ENCODE measurements at regions not wholly inside any gene's neighbourhood (a gene's known extent, or its start where the extent isn't known, plus 50 kb on each side); places are given as distances from the start of the nearest gene placed in this dataset.
"Not testable (repeated sequence)": the region's sequence is repeated elsewhere in the genome, so short reads cannot be mapped to it uniquely, and the experiment has no call there.

DNA sequence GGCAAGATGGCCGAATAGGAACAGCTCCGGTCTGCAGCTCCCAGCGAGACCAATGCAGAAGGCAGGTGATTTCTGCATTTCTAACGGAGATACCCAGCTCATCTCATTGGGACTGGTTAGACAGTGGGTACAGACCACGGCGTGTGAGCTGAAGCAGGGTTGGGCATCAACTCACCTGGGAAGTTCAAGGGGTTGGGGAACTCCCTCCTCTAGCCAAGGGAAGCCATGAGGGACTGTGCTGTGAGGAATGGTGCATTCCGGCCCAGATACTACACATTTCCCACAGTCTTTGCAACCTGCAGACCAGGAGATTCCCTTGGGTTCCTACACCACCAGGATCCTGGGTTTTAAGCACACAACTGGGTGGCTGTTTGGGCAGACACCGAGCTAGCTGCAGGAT, 148.0 kb upstream of the PDE4D start:
- DNase-seq: not testable (repeated sequence)

DNA sequence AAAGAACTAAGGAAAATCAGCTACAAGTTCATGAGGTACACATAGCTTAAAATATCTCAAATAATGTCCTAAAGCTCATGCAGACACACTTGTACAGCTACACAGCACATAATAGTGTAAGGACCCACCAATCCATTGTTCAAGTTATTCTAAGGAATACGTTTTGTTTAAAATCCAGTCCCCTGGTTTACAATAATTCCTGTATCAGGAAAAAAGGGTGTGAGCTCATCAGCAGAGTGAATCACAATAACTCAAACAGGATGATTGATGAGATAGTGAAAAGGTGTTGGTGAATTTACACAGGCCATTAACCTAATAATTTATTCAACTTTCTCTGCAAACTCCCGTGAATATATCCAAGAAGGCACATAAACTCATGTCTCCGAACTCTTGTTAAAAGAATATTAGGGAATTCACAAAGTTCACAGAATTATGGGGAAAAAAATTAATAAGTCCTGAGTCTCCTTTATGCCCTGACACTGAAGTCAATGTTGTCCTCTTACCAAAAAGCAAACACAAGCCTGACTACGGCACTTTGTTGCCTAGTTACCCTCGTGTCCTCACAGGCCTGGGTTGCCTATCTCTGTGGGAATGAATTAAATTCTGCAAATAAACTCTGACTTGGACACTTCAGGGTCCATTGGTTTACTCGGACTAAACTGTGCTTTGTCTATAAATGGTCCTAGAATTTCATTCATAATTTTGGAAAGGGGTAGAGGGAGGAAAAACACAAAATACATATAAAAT, 142.8 kb upstream of the PDE4D start:
- peak; percentile 42 for DNase-seq

DNA sequence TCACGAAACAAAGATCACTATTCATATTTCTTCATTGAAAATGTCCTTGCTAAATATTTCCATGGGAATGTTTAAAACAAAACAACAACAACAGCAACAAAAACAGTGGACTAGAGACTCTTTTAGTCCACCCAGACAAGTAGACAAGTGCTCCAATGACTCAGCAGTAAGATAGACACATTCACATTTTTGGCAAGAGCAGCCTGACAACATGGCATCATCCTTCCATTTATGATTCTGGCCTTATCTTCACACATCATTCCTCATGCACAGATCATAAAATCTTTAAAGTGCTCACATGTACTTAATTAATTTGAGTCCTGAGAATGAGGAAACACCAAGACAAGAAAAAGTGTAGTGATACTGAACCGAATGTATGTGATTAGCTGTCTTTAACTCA, 132.6 kb upstream of the PDE4D start:
- DNase-seq: no peak

DNA sequence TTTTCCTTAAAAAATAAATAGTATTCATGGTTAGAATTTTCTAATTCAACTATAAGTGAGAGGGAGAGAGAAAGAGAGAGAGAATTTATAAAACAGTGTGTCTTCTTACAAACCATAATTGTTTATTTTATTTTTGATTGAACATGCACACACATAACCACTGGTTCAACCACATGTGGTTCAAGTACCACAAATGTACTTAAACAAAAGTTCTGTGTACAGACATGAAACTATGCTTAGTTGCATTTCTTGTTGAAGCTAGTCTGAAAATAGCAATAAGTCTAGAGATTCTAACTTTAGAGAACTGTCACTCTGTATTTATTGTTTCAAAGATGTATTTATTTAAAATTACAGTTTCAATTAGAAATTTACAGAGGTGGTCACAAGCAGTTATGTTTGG, 130.6 kb upstream of the PDE4D start:
- no peak for DNase-seq

DNA sequence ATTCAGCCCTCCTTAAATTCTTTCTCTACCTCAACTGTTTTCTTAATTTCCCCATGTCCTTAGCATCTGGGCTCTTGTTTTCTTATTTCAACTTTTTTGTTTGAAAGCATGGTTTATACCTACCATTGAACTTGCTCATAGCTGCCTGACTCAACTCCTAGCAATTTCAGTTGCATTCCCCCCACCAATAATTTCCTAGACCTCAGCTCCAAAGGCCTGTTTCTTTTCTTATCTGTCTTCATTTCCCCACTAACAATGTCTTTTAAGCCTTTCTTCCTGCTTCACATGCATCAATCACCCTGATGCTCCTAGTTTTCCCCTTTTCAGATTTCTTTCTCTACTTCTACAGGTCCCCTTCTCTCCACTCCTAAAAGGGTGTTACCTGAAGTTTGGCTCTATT, 129.7 kb upstream of the PDE4D start:
- no peak for DNase-seq

DNA sequence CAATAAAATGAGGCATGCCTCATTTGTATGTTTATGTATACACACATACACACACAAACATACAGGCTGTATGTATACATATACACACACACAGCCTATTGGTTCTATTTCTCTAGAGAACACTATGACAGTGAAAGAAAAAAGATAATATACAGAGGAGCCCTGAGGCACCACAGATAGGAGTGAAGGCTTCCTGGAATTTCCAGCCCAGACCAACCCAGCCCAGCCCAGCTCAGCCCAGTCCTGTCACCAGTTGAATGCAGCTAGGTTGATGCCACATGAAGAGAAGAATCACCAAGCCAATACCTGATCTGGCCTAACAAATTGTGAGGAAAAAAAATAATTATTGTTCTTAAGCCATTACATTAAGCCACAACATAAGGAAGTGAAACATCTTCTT, 126.9 kb upstream of the PDE4D start:
- DNase-seq: no peak

DNA sequence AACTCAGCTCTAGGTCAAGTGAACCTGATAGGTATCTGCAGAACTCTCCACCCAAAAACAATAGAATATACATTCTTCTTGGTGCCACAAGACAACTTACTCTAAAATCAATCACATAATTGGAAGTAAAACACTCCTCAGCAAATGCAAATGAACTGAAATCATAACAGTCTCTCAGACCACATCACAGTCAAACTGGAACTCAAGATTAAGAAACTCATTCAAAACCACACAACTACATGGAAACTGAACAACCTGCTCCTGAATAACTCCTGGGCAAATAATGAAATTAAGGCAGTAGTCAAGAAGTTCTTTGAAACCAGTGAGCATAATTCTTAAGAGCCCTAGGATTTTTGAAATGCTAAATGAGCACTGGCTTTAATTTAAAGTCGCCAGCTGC, 125.4 kb upstream of the PDE4D start:
- DNase-seq: not testable (repeated sequence)

DNA sequence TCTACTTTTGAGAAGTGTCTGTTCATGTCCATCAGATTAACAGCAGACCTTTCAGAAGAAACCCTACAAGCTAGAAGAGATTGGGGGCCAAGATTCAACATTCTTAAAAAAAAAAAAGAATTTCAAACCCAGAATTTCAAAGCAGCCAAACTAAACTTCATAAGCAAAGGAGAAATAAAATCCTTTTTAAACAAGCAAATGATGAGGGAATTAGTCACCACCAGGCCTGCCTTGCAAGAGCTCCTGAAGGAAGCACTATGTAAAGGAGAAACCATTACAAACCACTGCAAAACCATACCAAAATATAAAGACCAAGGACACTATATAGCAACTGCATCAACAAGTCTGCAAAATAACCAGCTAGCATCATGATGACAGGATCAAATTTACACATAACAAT, 124.6 kb upstream of the PDE4D start:
- no peak for DNase-seq

DNA sequence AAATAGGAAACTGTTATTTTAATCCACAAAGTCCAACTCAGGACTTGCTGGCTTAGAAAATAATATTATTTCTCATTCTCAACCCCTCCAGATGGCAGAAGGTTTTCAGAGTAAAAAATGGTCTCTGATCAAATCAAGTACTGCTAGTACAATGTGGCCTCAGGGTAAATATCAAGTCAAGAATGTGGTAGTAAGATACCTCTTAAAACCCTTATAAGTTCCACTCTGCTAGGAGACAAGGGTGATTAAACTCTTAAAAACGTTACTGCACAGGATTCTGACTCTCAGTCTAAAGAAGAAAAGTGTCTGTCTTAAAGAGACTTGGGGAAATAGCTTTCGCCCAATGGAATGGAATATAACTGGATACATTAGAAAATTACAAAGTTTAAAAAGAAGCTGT, 120.8 kb upstream of the PDE4D start:
- no peak for DNase-seq

DNA sequence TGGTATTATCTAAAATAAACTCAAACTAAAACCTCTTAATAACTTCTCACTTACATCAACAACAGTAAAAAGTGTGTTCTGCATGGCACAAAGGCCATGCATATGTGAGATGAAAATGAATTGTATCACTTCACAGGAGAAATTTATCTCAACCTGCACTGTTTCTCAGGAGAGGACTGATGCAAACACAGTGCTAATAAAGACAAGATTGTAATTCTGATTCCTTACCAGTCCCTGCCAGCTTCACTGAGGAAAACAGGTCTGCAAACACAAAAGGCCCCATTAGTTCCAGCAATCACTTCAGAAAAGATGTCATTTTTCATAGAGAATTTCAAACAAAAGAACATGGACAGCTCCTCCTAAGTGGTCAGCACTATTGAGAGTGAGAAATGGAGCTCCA, 117.3 kb upstream of the PDE4D start:
- DNase-seq: no peak

DNA sequence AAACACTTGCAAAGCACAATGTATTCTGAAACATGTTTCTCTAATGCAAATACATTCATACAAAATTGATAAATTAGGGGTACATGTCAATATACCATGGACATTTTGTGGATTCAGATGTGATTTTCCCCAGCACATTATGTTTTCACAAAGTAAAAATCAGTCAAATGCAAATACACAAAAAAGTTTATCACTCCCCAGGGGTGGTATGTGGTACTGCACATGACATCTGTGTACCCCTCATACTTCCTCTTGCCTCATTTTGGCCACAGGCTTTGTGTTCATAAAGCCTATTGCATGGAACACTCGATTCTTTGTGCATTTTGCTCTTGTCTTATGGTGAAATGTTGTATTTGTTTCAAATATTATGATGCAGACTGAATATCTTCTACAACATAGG, 116.8 kb upstream of the PDE4D start:
- no peak for DNase-seq

DNA sequence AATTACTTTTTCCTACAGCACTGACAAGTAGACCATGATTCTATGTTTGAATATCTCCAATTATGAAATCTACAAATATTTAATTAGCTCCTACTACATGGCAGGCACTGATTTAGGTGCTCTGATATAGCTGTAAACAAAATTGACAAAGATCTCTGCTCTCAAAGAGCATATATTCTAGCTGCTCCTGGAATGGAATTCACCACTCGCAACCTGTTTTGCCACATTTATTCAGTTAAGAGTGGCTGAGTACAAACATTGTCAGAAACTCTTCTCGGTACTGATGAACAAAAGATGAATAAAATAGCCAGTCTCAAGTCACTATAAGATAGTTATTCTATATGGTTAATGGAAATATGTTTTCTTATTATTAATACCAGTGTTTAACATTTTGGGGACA, 114.2 kb upstream of the PDE4D start:
- DNase-seq: no peak

DNA sequence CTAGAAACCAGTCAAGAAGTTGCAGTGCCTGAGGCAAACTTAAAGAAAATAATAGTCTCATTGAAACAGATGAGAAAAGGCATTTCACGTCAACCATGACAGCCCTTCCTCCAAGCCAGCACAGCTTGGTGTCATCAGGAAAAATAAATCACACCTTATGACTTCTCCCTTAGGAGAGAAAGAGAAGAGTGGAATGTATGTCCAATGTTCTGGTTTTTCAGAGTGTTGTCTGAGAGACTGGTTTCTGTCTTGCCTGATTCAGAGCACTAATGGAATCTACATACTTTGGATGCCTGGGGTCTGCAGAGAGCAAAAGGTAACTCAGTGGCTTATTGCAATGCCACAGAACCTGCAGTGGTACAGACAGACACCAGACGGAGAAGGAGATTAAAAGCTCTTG, 105.5 kb upstream of the PDE4D start:
- no peak for DNase-seq

DNA sequence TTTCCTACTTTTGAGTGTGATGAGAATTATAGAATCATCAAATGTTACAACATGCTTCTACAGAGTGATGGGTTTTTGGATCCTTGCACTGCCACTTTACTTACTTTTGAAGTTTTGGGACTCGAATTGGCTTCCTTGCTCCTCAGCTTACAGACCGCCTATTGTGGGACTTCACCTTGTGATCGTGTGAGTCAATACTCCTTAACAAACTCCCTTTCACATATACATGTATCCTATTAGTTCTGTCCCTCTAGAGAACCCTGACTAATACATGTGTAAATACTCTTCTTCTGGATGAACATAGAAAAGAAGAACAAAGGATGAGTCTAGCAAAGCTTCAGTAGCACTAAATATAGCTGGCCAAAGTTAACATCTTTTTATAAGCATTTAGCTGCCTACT, 98.7 kb upstream of the PDE4D start:
- no peak for DNase-seq

DNA sequence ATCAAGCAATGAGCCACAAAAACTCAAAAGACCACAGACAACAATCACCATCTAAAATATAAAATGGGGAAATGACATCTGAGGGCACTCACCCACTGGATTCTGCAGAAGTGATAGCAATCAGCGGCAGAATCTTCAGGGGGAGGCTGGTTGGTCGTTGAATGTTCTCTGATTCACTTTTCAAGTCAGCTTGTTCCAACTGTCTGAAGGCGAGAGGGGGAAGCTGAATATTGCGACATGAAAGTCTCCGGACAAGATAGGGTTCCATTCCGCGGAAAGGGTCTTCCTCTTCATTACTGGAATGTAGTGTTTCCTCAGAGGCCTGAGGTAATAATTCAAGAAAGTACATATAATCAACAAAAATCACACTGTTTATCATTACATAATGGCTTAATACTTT, 94.9 kb upstream of the PDE4D start:
- no peak for DNase-seq

DNA sequence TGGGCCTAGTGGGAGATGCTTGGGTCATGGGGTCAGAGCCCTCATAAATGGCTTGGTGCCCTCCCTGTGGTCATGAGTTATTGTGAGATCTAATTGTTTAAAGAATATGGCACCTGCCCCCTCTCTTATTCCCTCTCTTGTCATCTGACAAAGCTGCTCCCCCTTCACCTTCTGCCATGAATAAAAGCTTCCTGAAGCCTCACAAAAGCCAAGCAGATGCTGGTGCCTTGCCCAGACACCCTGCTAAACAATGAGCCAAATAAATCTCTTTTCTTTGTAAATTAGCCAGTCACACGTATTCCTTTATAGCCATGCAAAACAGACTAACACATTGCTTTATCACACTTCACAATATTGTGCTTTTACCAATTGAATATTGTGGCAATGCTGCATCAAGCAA, 82.8 kb upstream of the PDE4D start:
- DNase-seq: no peak

DNA sequence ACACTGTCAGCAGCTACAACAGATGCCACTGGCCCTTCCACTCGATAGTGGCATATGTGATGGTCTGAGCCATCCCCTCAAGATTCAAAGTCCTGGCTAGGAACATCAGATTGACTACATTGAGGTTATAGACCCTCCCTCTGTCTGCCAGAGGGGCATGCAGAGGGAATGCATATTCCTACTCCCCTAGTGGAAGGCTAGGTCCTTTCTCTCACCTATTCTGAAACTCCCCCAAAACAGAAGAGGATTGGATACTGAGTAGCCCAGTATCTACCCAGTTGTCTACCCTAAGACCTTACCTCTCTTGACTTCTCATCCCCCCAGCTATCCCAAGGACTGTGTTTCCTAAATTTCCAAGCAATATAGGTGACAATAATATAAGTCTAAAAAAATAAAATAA, 78.5 kb upstream of the PDE4D start:
- no peak for DNase-seq

DNA sequence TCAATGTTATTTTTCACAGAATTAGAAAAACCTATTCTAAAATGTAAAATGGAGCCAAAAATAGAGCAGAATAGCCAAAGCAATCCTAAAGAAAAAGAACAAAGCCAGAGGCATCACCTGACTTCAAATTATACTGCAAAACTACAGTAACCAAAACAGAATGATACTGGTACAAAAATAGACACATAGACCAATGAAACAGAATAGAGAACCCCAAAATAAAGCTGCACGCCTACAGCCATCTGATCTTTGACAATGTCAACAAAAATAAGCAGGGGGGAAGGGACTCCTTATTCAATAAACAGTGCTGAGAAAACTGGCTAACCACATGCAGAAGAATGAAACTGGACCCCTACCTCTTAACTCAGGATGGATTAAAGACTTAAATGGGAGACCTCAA, 65.8 kb upstream of the PDE4D start:
- no peak for DNase-seq

DNA sequence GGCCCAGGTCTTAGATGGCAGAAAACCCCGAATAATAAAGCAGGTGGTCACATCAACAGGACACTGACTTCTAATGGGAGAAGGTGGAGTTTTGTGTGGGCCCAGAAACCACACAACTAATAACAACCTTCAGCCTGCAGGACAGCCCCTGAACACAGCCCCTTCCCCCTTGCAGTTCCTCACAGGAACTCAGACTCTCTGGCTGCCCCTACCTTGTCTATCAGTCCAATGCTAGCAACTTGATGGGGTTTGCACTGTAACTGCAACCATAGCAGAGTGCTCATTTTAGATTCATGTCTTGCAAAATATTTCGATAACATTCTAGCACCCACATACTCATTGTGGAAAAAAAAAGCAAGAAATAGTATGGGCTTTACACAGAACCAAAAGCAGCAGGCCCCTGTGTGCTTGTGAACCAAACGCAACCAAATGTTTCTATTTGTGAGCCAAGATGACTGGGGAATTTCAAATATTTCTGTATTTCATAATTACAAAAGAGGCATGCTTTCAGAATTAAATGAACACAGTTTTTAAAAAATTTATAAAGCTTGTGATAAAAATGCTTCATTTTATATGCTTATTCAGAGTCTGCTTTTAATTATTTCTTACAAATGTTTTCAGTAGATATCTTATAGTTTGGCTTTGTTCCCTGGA, 62.7 kb upstream of the PDE4D start:
- DNase-seq: no peak

DNA sequence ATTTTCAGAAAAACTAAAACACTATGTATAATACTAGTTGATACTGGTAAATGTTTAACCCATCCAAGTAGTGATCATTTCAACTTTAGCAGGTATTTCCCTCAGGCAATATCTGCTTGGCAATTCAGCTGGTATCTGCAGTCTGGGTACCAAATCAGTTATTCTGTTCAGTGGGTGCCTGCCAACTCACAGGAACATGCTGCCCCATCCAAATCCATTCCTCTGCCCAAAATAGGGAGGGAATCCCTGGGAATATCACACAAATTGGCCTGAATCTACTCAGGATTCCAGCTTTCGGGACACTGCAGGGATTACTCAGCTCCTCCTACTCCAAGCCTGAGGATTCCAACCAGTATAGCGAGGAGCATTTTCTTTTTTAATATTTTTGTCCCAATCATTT, 61.7 kb upstream of the PDE4D start:
- no peak for DNase-seq

DNA sequence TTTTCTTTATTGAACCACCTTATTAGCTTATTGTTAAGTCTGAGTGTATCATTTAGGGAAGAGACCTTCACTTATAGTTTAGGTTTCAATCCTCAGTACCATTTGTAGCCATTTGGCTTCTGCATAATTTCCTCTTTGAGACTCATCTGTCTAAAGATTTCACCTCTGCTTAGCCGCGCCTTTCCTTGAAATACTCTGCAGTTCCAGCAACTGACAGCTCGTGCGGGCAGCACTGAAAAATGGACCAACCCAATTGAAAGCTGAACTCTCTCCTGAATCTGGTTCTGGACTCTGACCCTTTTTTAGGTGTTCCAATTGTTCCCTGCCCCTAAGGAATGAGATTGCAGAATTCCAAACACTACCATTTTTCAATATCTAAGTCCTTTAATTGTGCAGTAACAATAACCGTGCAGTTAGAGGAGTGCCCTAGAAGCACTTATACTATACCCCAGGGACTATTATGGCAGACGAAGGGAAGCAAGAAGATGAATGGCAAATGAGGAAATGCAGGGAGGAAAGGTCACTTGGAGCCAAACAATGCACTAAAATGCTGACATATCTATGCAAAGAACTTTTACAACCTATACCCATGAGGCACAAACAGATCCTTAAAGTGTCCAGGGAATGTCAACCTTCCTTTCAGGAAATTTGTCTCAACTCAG, 50.1 kb upstream of the PDE4D start:
- DNase-seq: no peak

All from NCI-H510A treated with DMSO at 0.1 percent for 48 hours (cell line).